Activated CD8-positive, alpha-beta T cell treated with anti-CD3 and anti-CD28 coated beads for 36 hours (primary cell): ENCODE measurements at regions not wholly inside any gene's neighbourhood (a gene's known extent, or its start where the extent isn't known, plus 50 kb on each side); places are given as distances from the start of the nearest gene placed in this dataset.

ENCODE experiments used
- ATAC-seq: fragments of 200-7000 bp; cut with Tn5 transposase; one replicate; pipeline ENCODE4 v1.10.0; 2021; ENCODE audit warnings: mild to moderate bottlenecking, moderate library complexity
- CTCF ChIA-PET: fragments of 350-600 bp; sonication (Branson Sonifier 250); formaldehyde crosslinking; loops from one replicate; lab custom pipeline; 2021; ENCODE audit warnings: antibody characterized with exemption; lab: Charles Lee
- POLR2A ChIA-PET: fragments of 350-600 bp; sonication (Branson Sonifier 250); formaldehyde crosslinking; loops from one replicate; lab custom pipeline; 2021; ENCODE audit warnings: antibody characterized with exemption; lab: Charles Lee
- DNase-seq: peaks from one replicate; pipeline ENCODE4 v3.0.0-alpha.2; 2020
- H3K27ac Mint-ChIP-seq: one replicate; pipeline ENCODE4 v1.8.0; 2021; ENCODE audit warnings: mild to moderate bottlenecking, mixed read lengths
- H3K27me3 Mint-ChIP-seq: one replicate; pipeline ENCODE4 v1.8.0; 2021; ENCODE audit warnings: mixed read lengths
- H3K36me3 Mint-ChIP-seq: one replicate; pipeline ENCODE4 v1.8.0; 2021; ENCODE audit warnings: low read depth, mixed read lengths
- H3K4me1 Mint-ChIP-seq: one replicate; pipeline ENCODE4 v1.8.0; 2021; ENCODE audit warnings: low read depth, mixed read lengths
- H3K4me3 Mint-ChIP-seq: one replicate; pipeline ENCODE4 v1.8.0; 2021; ENCODE audit warnings: mild to moderate bottlenecking, moderate library complexity, mixed read lengths
- H3K9me3 Mint-ChIP-seq: one replicate; pipeline ENCODE4 v1.8.0; 2021; ENCODE audit warnings: mixed read lengths
- CTCF ChIP-seq: fragments of 200-600 bp; IDR thresholded peaks from one replicate; pipeline ENCODE4 v1.8.0; 2022; ENCODE audit warnings: antibody characterized with exemption, mild to moderate bottlenecking
- intact Hi-C: fragments of 100-400 bp; cut with micrococcal nuclease; formaldehyde crosslinking; loops from one replicate; pipeline ENCODE4 v1.10.0; 2022

GRCh38 chr4:123841447-123842121, 445.0 kb downstream of the SPRY1 start:
- peaks cover 2% of the 10 kb centered on the region for H3K27me3 Mint-ChIP-seq
- DNase-seq (no peak), ATAC-seq (no peak)
- H3K9me3 Mint-ChIP-seq, result no peaks in the 10 kb centered on the region
- no peaks in the 10 kb centered on the region for H3K36me3 Mint-ChIP-seq
- no peak overlapping the region for H3K4me3 Mint-ChIP-seq
- ChIA-PET POLR2A (no interaction called here), CTCF (no interaction called here)
- intact Hi-C loops, result no loop called here
- no peak overlapping the region for H3K27ac Mint-ChIP-seq
- H3K4me1 Mint-ChIP-seq, result no peaks in the 10 kb centered on the region
- no peak for TF ChIP-seq CTCF

GRCh38 chr4:123843137-123843536, 446.5 kb downstream of the SPRY1 start:
- DNase-seq (no peak), ATAC-seq (no peak)
- CTCF ChIA-PET, result no interaction called here
- TF ChIP-seq CTCF, result no peak
- no peaks in the 10 kb centered on the region for H3K9me3 Mint-ChIP-seq
- POLR2A ChIA-PET, result no interaction called here
- H3K27me3 Mint-ChIP-seq, result peaks cover 2% of the 10 kb centered on the region
- no peak overlapping the region for H3K27ac Mint-ChIP-seq
- no peaks in the 10 kb centered on the region for H3K36me3 Mint-ChIP-seq
- intact Hi-C loops, result no loop called here
- H3K4me1 Mint-ChIP-seq, result no peaks in the 10 kb centered on the region
- no peak overlapping the region for H3K4me3 Mint-ChIP-seq

- intact Hi-C loops, result no loop called here
- no peak for TF ChIP-seq CTCF
- Mint-ChIP-seq H3K27ac (no peak overlapping the region), H3K36me3 (no peaks in the 10 kb centered on the region), H3K4me1 (no peaks in the 10 kb centered on the region), H3K27me3 (peaks cover 2% of the 10 kb centered on the region), H3K4me3 (no peak overlapping the region), H3K9me3 (no peaks in the 10 kb centered on the region)
- DNase-seq (no peak), ATAC-seq (no peak)
- ChIA-PET POLR2A (no interaction called here), CTCF (no interaction called here)
Measured at GRCh38 chr4:123844374-123844773, 447.8 kb downstream of the SPRY1 start.

GRCh38 chr4:123846092-123846491, 449.5 kb downstream of the SPRY1 start:
- Mint-ChIP-seq H3K9me3 (no peaks in the 10 kb centered on the region), H3K4me1 (no peaks in the 10 kb centered on the region), H3K27me3 (peaks cover 2% of the 10 kb centered on the region), H3K4me3 (no peak overlapping the region), H3K36me3 (no peaks in the 10 kb centered on the region), H3K27ac (no peak overlapping the region)
- DNase-seq (no peak), ATAC-seq (no peak)
- TF ChIP-seq CTCF, result no peak
- POLR2A ChIA-PET, result no interaction called here
- intact Hi-C loops, result no loop called here
- CTCF ChIA-PET, result no interaction called here

- POLR2A ChIA-PET, result no interaction called here
Measured at GRCh38 chr4:123846561-123846960, 450.0 kb downstream of the SPRY1 start.

More at GRCh38 chr4:123846561-123846960, 450.0 kb downstream of the SPRY1 start:
- H3K27ac Mint-ChIP-seq, result no peak overlapping the region
- H3K4me1 Mint-ChIP-seq, result no peaks in the 10 kb centered on the region
- no peak overlapping the region for H3K4me3 Mint-ChIP-seq
- peaks cover 2% of the 10 kb centered on the region for H3K27me3 Mint-ChIP-seq
- intact Hi-C loops, result no loop called here
- no peaks in the 10 kb centered on the region for H3K36me3 Mint-ChIP-seq
- TF ChIP-seq CTCF, result no peak
- CTCF ChIA-PET, result no interaction called here
- DNase-seq (no peak), ATAC-seq (no peak)
- H3K9me3 Mint-ChIP-seq, result no peaks in the 10 kb centered on the region
